ENCODE measurements at regions not wholly inside any gene's neighbourhood (a gene's known extent, or its start where the extent isn't known, plus 50 kb on each side); places are given as distances from the start of the nearest gene placed in this dataset.

DNA sequence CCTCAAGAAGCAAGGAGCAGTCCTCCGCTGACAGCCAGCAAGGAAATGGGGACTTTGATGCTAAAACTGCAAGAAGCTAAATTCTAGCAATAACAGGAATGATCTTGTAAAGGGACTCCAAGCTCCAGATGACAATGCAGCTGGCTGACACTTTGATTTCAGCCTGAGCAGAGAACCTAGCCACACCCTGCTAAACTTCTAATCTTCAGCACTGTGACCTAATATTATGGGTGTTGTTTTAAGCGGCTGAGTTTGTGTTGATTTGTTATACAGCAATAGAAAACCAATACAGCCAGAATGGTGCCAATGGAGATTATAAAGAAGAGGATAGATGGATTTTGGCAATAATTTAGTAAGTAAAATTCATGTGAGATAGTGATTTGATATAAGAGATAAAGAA lies 196.7 kb upstream of the SPHKAP start:
- TF ChIP-seq, protein P1, sequence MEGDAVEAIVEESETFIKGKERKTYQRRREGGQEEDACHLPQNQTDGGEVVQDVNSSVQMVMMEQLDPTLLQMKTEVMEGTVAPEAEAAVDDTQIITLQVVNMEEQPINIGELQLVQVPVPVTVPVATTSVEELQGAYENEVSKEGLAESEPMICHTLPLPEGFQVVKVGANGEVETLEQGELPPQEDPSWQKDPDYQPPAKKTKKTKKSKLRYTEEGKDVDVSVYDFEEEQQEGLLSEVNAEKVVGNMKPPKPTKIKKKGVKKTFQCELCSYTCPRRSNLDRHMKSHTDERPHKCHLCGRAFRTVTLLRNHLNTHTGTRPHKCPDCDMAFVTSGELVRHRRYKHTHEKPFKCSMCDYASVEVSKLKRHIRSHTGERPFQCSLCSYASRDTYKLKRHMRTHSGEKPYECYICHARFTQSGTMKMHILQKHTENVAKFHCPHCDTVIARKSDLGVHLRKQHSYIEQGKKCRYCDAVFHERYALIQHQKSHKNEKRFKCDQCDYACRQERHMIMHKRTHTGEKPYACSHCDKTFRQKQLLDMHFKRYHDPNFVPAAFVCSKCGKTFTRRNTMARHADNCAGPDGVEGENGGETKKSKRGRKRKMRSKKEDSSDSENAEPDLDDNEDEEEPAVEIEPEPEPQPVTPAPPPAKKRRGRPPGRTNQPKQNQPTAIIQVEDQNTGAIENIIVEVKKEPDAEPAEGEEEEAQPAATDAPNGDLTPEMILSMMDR (conservative IDR thresholded peaks at IDR 0.05; ENCODE audit: low read length), result no peak
- TF ChIP-seq EZH2phosphoT487 (IDR thresholded peaks at IDR 0.05; ENCODE audit: borderline replicate concordance), result no peak

Data from Loucy (cell line).